HCT116 (cell line): ENCODE measurements at regions not wholly inside any gene's neighbourhood (a gene's known extent, or its start where the extent isn't known, plus 50 kb on each side); places are given as distances from the start of the nearest gene placed in this dataset.

Experiments used
- ATAC-seq: fragments of 200-7000 bp; cut with Tn5 transposase; 2 replicates; pipeline ENCODE4 v1.9.1; 2020; ENCODE audit warnings: mild to moderate bottlenecking, moderate library complexity
- BruUV-seq: library from RNA; stranded (reverse); fragments of 400-500 nt; replicated peaks from 2 replicates; lab custom pipeline; 2021; lab: Mats Ljungman, UMichigan
- CTCF ChIA-PET: fragments of 300-600 bp; sonication (Branson Sonifier 250); formaldehyde crosslinking; loops from one replicate; lab custom pipeline; 2021; ENCODE audit warnings: antibody characterized with exemption; lab: Charles Lee
- POLR2A ChIA-PET: fragments of 300-600, 350-600 bp; sonication (Branson Sonifier 250); formaldehyde crosslinking; loops from one replicate; lab custom pipeline; 2021; ENCODE audit warnings: antibody characterized with exemption; lab: Charles Lee
- RAD21 ChIA-PET, 2 experiments: fragments of 300-600 bp; sonication (Branson Sonifier 250); formaldehyde crosslinking; loops; one replicate each; lab custom pipeline; 2023; ENCODE audit warnings: low total read pairs in 2 of 2; ENCODE audit not compliant: uncharacterized antibody in 2 of 2, unreplicated experiment in 2 of 2, low non-redundant PET in 1 of 2; lab: Charles Lee
- DNase-seq: peaks from one replicate; pipeline ENCODE4 v3.0.0-alpha.2; 2010; ENCODE audit warnings: low read depth, low spot score
- H2AFZ ChIP-seq: fragments of 200-600 bp; shearing (Covaris generic), sonication (generic); 2 replicates; pipeline ENCODE4 v1.6.1; 2017; ENCODE audit warnings: low read depth, mixed run types, mixed read lengths, antibody characterized with exemption, low read length; ENCODE audit not compliant: poor library complexity, severe bottlenecking
- H3K27ac ChIP-seq: 2 replicates; pipeline ENCODE4 v1.5.1; 2012; ENCODE audit warnings: low read depth, low read length
- H3K27me3 ChIP-seq: fragments of 200-600 bp; sonication (generic); 2 replicates; pipeline ENCODE4 v1.6.1; 2016; ENCODE audit warnings: mixed run types, low read length, mixed read lengths; ENCODE audit not compliant: insufficient read depth
- H3K36me3 ChIP-seq, 2 experiments: fragments of 200-500 bp in 1 of 2; fragments of 200-600 bp in 1 of 2; sonication (Bioruptor generic) in 1 of 2; sonication (generic) in 1 of 2; 2 replicates each; pipeline versions ENCODE4 v1.5.1 to v1.6.1; 2014 to 2016; ENCODE audit warnings: low read length in 2 of 2, inconsistent platforms in 1 of 2, mixed read lengths in 1 of 2, mixed run types in 1 of 2; ENCODE audit not compliant: insufficient read depth in 2 of 2, control insufficient read depth in 1 of 2
- H3K4me1 ChIP-seq, 2 experiments: fragments of 200-600 bp in 1 of 2; sonication (generic) in 1 of 2; 2 replicates each; pipeline versions ENCODE4 v1.5.1 to v1.6.1; 2012 to 2017; ENCODE audit warnings: low read length in 2 of 2, inconsistent platforms in 1 of 2, mild to moderate bottlenecking in 1 of 2, mixed read lengths in 1 of 2, mixed run types in 1 of 2, moderate library complexity in 1 of 2; ENCODE audit not compliant: insufficient read depth in 2 of 2, control insufficient read depth in 1 of 2
- H3K4me2 ChIP-seq: fragments of 200-600 bp; sonication (generic); 2 replicates; pipeline ENCODE4 v1.6.1; 2017; ENCODE audit warnings: mixed run types, low read length, mixed read lengths
- H3K4me3 ChIP-seq, 2 experiments: fragments of 200-600 bp in 1 of 2; sonication (generic) in 1 of 2; replicated peaks in 1 of 2; 2 replicates each; pipeline ENCODE4 v1.5.1; 2011 to 2016; ENCODE audit warnings: low read length in 2 of 2, control low read depth in 1 of 2, low read depth in 1 of 2, mild to moderate bottlenecking in 1 of 2, mixed read lengths in 1 of 2, mixed run types in 1 of 2
- H3K79me2 ChIP-seq: fragments of 200-600 bp; sonication (generic); 2 replicates; pipeline ENCODE4 v1.6.1; 2017; ENCODE audit warnings: mild to moderate bottlenecking, mixed run types, low read length, moderate library complexity, mixed read lengths; ENCODE audit not compliant: insufficient read depth
- H3K9ac ChIP-seq: fragments of 200-600 bp; sonication (generic); 2 replicates; pipeline ENCODE4 v1.6.1; 2016; ENCODE audit warnings: low read length, mixed read lengths
- H3K9me2 ChIP-seq: fragments of 200-600 bp; sonication (generic), shearing (Covaris generic); 2 replicates; pipeline ENCODE4 v1.6.1; 2017; ENCODE audit warnings: mixed run types, mild to moderate bottlenecking, moderate library complexity; ENCODE audit not compliant: insufficient read depth
- H3K9me3 ChIP-seq, 2 experiments: fragments of 200-500 bp in 1 of 2; fragments of 200-600 bp in 1 of 2; sonication (Bioruptor generic) in 1 of 2; sonication (generic) in 1 of 2; 2 replicates each; pipeline ENCODE4 v1.6.1; 2014 to 2017; ENCODE audit warnings: low read length in 2 of 2, mixed read lengths in 2 of 2, inconsistent platforms in 1 of 2, low read depth in 1 of 2, mild to moderate bottlenecking in 1 of 2, mixed run types in 1 of 2, moderate library complexity in 1 of 2; ENCODE audit not compliant: control insufficient read depth in 1 of 2, insufficient read depth in 1 of 2
- H4K20me1 ChIP-seq: fragments of 200-600 bp; sonication (generic), shearing (Covaris generic); 2 replicates; pipeline ENCODE4 v1.6.1; 2017; ENCODE audit warnings: mixed run types, mild to moderate bottlenecking, moderate library complexity; ENCODE audit not compliant: insufficient read depth
- CBX3 ChIP-seq: IDR thresholded peaks from 2 replicates; pipeline ENCODE4 v1.6.1; 2012; ENCODE audit warnings: low read depth
- CEBPB ChIP-seq: IDR thresholded peaks from 2 replicates; pipeline ENCODE4 v1.6.1; 2012; ENCODE audit warnings: low read depth
- EGR1 ChIP-seq: IDR thresholded peaks from 2 replicates; pipeline ENCODE4 v1.6.1; 2012; ENCODE audit warnings: low read depth
- ELF1 ChIP-seq: IDR thresholded peaks from 2 replicates; pipeline ENCODE4 v1.6.1; 2012; ENCODE audit warnings: low read depth, borderline replicate concordance
- FOSL1 ChIP-seq: IDR thresholded peaks from 2 replicates; pipeline ENCODE4 v1.6.1; 2012; ENCODE audit warnings: low read depth
- JUND ChIP-seq: IDR thresholded peaks from 2 replicates; pipeline ENCODE4 v1.6.1; 2012
- POLR2AphosphoS5 ChIP-seq: IDR thresholded peaks from 2 replicates; pipeline ENCODE4 v1.6.1; 2011; ENCODE audit warnings: mild to moderate bottlenecking, low read depth, low read length, moderate library complexity
- RAD21 ChIP-seq: IDR thresholded peaks from 2 replicates; pipeline ENCODE4 v1.6.1; 2012; ENCODE audit warnings: low read depth, mild to moderate bottlenecking
- SP1 ChIP-seq: IDR thresholded peaks from 2 replicates; pipeline ENCODE4 v1.6.1; 2012; ENCODE audit warnings: low read depth
- TCF7L2 ChIP-seq: IDR thresholded peaks from 2 replicates; pipeline ENCODE4 v1.7.0; 2011; ENCODE audit warnings: borderline replicate concordance, inconsistent platforms; ENCODE audit not compliant: insufficient read depth, insufficient read length; ENCODE audit errors: extremely low read depth
- YY1 ChIP-seq: IDR thresholded peaks from 2 replicates; pipeline ENCODE4 v1.6.1; 2011; ENCODE audit warnings: low read length, low read depth, moderate library complexity, mild to moderate bottlenecking; ENCODE audit not compliant: insufficient replicate concordance; ENCODE audit errors: extremely low read depth
- intact Hi-C: fragments of 100-400 bp; cut with micrococcal nuclease; formaldehyde crosslinking; loops from 2 replicates; pipeline ENCODE4 v1.10.0; 2022
- TF ChIP-seq, protein P1 (sequence below), 3 experiments: fragments of 200-600 bp in 1 of 3; sonication (generic) in 1 of 3; IDR thresholded peaks in 2 of 3; conservative IDR thresholded peaks in 1 of 3; 2 replicates each; pipeline ENCODE4 v1.5.1; 2012 to 2017; ENCODE audit warnings: low read depth in 2 of 3, low read length in 2 of 3, antibody characterized with exemption in 1 of 3, borderline replicate concordance in 1 of 3, control low read depth in 1 of 3, mild to moderate bottlenecking in 1 of 3, mixed read lengths in 1 of 3, mixed run types in 1 of 3, moderate library complexity in 1 of 3; ENCODE audit not compliant: insufficient read depth in 1 of 3
- TF ChIP-seq, protein P2 (sequence below): IDR thresholded peaks from 2 replicates; pipeline ENCODE4 v1.6.1; 2012
- TF ChIP-seq, protein P3 (sequence below): IDR thresholded peaks from 2 replicates; pipeline ENCODE4 v1.6.1; 2012; ENCODE audit warnings: low read depth

DNA sequence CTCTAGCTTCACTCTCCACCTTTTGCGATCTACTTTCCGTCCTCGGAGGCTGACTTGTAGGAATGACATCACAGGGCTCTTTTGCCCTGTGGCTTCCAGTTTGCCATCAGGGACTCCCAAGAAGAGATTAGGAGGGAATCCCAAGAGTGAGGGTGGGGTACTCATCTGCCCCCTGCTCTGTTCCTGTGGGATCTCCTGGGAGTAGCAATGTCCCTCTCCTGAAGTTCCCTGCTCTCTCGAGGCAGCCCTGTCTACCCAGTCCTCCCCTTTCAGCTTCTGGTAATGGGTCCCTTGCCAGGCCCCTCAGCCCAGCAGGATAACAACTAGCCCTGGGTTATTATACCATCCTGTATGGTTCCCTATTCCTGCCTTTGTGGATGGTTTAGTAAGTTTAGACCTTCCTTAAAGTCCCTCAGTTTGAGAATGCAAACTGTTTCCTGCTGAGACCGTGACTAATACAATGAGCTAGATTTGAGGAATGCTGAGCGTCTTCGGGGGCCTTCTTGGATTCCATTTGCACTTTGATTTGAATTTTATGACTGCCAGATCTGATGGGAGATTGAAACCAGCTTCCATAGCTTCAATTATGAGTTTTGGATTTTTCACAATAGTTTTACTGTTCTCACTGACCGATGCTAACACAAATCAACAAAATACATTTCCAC, 73.7 kb upstream of the IPO5 start:
- TF ChIP-seq YY1 (no peak), FOSL1 (peak; percentile 58; the same call in 1 of the 2 replicates), SP1 (peak; percentile 28; the same call in 1 of the 2 replicates)
- H3K9me3 ChIP-seq = no peaks in the 10 kb centered on the region
- no peaks in the 10 kb centered on the region for H4K20me1 ChIP-seq
- intact Hi-C loops = no loop called here
- H3K27me3 ChIP-seq = no peaks in the 10 kb centered on the region
- CTCF ChIA-PET = interaction anchor here (0.8 kb wide), 1 partner anchor 10 kb away, joined by 3 read pairs; no protein-coding TSS in a partner anchor
- no TSS peak for BruUV-seq
- RAD21 ChIA-PET = no interaction called here
- H2AFZ ChIP-seq = peak overlapping the region; percentile 74
- POLR2A ChIA-PET = no interaction called here
- DNase-seq = peak; percentile 12
- no peak overlapping the region; the same call in 1 of the 2 replicates for H3K9ac ChIP-seq
- peak overlapping the region in 1 of 2 experiments; percentile 13; a peak in 1 of 4 replicates for H3K4me3 ChIP-seq
- no peaks in the 10 kb centered on the region for H3K9me2 ChIP-seq
- H3K79me2 ChIP-seq = no peaks in the 10 kb centered on the region
- peak overlapping the region; percentile 70 for H3K4me2 ChIP-seq
- H3K4me1 ChIP-seq = peaks cover 3 to 18% of the 10 kb centered on the region in 2 experiments; a peak in 3 of 4 replicates
- H3K27ac ChIP-seq = peak overlapping the region; percentile 24; the same call in 1 of the 2 replicates
- peak; percentile 77 for ATAC-seq
- no peaks in the 10 kb centered on the region for H3K36me3 ChIP-seq

DNA sequence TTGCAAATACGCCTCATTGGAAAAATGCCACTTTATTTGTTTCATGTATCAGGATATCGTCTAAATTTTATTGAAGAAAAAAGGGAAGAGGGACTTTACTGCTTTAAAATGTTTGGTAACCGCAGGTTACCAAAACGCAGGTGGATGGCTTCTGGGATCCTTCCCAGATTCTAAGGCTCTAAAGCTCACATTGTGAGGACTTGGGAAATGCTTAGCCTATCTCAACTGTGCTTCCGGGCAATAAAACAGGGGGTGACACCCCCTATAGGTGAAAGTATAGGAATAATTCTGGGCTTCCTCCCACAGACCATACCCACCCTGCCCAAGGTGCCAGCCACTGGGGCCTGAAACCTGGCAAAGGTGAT, 73.2 kb upstream of the IPO5 start:
- Histone ChIP-seq H3K27ac (no peak overlapping the region), H3K4me2 (peak overlapping the region; percentile 70), H3K4me3 (peak overlapping the region in 1 of 2 experiments; percentile 13; a peak in 1 of 4 replicates), H3K27me3 (no peaks in the 10 kb centered on the region), H2AFZ (peak overlapping the region; percentile 74), H3K9me2 (no peaks in the 10 kb centered on the region), H3K79me2 (no peaks in the 10 kb centered on the region), H3K4me1 (peaks cover 3 to 18% of the 10 kb centered on the region in 2 experiments; a peak in 3 of 4 replicates), H4K20me1 (no peaks in the 10 kb centered on the region), H3K36me3 (no peaks in the 10 kb centered on the region), H3K9me3 (no peaks in the 10 kb centered on the region), H3K9ac (no peak overlapping the region)
- ChIA-PET CTCF (interaction anchor here (0.8 kb wide), 1 partner anchor 10 kb away, joined by 3 read pairs; no protein-coding TSS in a partner anchor), RAD21 (no interaction called here), POLR2A (no interaction called here)
- BruUV-seq = no TSS peak
- intact Hi-C loops = no loop called here
- ATAC-seq (peak; percentile 44), DNase-seq (no peak)
- TF ChIP-seq SP1 (no peak), CBX3 (no peak), JUND (no peak), POLR2AphosphoS5 (no peak), ELF1 (no peak), RAD21 (no peak), EGR1 (no peak), FOSL1 (no peak), TCF7L2 (no peak), CEBPB (no peak)
- TF ChIP-seq, protein P1, sequence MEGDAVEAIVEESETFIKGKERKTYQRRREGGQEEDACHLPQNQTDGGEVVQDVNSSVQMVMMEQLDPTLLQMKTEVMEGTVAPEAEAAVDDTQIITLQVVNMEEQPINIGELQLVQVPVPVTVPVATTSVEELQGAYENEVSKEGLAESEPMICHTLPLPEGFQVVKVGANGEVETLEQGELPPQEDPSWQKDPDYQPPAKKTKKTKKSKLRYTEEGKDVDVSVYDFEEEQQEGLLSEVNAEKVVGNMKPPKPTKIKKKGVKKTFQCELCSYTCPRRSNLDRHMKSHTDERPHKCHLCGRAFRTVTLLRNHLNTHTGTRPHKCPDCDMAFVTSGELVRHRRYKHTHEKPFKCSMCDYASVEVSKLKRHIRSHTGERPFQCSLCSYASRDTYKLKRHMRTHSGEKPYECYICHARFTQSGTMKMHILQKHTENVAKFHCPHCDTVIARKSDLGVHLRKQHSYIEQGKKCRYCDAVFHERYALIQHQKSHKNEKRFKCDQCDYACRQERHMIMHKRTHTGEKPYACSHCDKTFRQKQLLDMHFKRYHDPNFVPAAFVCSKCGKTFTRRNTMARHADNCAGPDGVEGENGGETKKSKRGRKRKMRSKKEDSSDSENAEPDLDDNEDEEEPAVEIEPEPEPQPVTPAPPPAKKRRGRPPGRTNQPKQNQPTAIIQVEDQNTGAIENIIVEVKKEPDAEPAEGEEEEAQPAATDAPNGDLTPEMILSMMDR (IDR thresholded peaks at IDR 0.05 in 2 of 3, conservative IDR thresholded peaks at IDR 0.05 in 1 of 3; ENCODE audit: borderline replicate concordance in 1 of 3, insufficient read depth in 1 of 3, low read depth in 2 of 3, low read length in 2 of 3) = no peak
- TF ChIP-seq, protein P2, sequence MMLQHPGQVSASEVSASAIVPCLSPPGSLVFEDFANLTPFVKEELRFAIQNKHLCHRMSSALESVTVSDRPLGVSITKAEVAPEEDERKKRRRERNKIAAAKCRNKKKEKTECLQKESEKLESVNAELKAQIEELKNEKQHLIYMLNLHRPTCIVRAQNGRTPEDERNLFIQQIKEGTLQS = no peak
- TF ChIP-seq, protein P3, sequence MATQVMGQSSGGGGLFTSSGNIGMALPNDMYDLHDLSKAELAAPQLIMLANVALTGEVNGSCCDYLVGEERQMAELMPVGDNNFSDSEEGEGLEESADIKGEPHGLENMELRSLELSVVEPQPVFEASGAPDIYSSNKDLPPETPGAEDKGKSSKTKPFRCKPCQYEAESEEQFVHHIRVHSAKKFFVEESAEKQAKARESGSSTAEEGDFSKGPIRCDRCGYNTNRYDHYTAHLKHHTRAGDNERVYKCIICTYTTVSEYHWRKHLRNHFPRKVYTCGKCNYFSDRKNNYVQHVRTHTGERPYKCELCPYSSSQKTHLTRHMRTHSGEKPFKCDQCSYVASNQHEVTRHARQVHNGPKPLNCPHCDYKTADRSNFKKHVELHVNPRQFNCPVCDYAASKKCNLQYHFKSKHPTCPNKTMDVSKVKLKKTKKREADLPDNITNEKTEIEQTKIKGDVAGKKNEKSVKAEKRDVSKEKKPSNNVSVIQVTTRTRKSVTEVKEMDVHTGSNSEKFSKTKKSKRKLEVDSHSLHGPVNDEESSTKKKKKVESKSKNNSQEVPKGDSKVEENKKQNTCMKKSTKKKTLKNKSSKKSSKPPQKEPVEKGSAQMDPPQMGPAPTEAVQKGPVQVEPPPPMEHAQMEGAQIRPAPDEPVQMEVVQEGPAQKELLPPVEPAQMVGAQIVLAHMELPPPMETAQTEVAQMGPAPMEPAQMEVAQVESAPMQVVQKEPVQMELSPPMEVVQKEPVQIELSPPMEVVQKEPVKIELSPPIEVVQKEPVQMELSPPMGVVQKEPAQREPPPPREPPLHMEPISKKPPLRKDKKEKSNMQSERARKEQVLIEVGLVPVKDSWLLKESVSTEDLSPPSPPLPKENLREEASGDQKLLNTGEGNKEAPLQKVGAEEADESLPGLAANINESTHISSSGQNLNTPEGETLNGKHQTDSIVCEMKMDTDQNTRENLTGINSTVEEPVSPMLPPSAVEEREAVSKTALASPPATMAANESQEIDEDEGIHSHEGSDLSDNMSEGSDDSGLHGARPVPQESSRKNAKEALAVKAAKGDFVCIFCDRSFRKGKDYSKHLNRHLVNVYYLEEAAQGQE = no peak
